ENCODE measurements at regions not wholly inside any gene's neighbourhood (a gene's known extent, or its start where the extent isn't known, plus 50 kb on each side); places are given as distances from the start of the nearest gene placed in this dataset.

DNA sequence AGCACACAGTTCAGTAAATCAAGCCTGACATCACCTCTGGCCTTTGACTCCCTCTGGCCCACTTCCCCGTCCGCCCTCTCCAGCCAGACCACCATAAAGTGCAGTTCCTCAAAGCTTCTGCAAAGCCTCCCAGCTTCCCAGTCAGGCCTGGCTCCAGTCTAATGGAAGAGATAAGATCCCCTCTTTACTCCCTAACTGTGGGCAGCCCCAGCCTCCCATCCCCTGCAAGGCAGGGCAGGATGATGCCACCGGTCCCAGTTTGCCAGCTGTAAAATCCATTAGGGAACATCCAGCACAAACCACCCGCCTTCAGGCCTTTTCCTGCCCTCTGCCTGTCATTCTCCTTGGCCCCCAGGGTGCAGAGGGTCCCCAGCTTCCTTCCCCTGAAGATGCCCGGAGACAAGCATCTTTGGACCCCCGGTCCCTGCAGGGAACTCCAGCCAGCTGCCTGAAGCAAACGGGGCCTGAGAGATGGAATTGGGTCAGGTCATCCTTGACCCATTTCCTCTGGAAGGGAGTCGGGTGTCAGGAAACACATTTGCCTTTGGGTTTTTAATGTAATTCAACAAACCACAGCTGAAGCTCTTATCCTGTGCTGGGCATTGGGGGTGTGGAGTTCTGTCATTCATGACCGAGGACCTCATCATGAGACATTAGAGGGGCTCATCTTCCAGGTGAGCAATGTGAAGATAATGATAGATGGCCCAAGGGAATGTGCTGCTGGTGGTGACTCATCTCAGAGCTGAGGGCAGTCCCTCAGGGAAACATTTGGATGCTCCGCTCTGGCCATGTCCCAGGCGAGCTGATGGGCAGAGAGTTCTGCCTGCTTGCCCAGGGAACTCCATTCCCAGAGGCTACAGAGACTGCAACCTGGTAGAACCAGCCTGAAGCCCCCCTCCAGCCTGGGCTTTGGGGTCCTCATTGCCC, 93.8 kb upstream of the CLMN start:
- H3K9me3 ChIP-seq (ENCODE audit: control insufficient read depth, low read length), result no peaks in the 10 kb centered on the region
- no peaks in the 10 kb centered on the region for H3K27me3 ChIP-seq (ENCODE audit: control insufficient read depth in 1 of 2, insufficient read depth in 2 of 2, low read length in 1 of 2)
- H3K27ac ChIP-seq (ENCODE audit: low read depth in 1 of 2, low read length in 2 of 2), result no peak overlapping the region
- ATAC-seq (ENCODE audit: low FRiP score), result no peak
- no peak overlapping the region for H3K4me3 ChIP-seq (ENCODE audit: low read length in 2 of 2)
- H3K4me1 ChIP-seq (ENCODE audit: control insufficient read depth in 1 of 2, insufficient read depth in 2 of 2, low read length in 2 of 2), result no peaks in the 10 kb centered on the region
- peaks cover 3% of the 10 kb centered on the region in 2 donors for H3K36me3 ChIP-seq (ENCODE audit: control insufficient read depth in 1 of 2, insufficient read depth in 2 of 2, low read length in 1 of 2)
- DNase-seq, result no peak
- intact Hi-C loops (cut with DNase I), result no loop called here
- 91 to 92% methylated on average over 11 of the region's 11 CpGs for WGBS, 2 donors

DNA sequence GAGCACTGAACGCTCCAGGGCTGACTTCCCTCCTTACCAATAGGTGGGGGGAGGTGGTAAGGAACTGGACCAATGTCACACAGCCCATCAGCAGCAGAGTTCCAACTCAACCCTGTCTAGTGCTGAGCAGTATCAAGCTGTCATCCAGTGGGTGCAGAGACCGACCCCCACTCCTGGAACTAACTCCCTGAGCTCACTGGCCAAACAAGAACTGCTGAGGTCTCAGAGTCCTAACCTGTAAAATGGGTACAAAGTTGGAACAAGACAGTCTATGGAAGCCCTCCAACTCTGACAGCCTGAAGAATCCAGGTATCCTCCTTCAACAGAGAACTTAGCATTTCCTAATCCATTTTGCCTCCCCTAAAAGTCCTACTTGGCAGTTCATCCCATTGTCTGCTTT, 91.1 kb upstream of the CLMN start:
- 50 to 77% methylated on average over 2 of the region's 2 CpGs for WGBS, 2 donors
- no peaks in the 10 kb centered on the region for H3K36me3 ChIP-seq (ENCODE audit: control insufficient read depth in 1 of 2, insufficient read depth in 2 of 2, low read length in 1 of 2)
- H3K9me3 ChIP-seq (ENCODE audit: control insufficient read depth, low read length), result no peaks in the 10 kb centered on the region
- H3K27ac ChIP-seq (ENCODE audit: low read depth in 1 of 2, low read length in 2 of 2), result peak overlapping the region in 1 of 2 donors; percentile 2
- H3K27me3 ChIP-seq (ENCODE audit: control insufficient read depth in 1 of 2, insufficient read depth in 2 of 2, low read length in 1 of 2), result no peaks in the 10 kb centered on the region
- DNase-seq (no peak), ATAC-seq (ENCODE audit: low FRiP score) (no peak)
- H3K4me1 ChIP-seq (ENCODE audit: control insufficient read depth in 1 of 2, insufficient read depth in 2 of 2, low read length in 2 of 2), result no peaks in the 10 kb centered on the region
- intact Hi-C loops (cut with DNase I), result no loop called here
- H3K4me3 ChIP-seq (ENCODE audit: low read length in 2 of 2), result no peak overlapping the region

DNA sequence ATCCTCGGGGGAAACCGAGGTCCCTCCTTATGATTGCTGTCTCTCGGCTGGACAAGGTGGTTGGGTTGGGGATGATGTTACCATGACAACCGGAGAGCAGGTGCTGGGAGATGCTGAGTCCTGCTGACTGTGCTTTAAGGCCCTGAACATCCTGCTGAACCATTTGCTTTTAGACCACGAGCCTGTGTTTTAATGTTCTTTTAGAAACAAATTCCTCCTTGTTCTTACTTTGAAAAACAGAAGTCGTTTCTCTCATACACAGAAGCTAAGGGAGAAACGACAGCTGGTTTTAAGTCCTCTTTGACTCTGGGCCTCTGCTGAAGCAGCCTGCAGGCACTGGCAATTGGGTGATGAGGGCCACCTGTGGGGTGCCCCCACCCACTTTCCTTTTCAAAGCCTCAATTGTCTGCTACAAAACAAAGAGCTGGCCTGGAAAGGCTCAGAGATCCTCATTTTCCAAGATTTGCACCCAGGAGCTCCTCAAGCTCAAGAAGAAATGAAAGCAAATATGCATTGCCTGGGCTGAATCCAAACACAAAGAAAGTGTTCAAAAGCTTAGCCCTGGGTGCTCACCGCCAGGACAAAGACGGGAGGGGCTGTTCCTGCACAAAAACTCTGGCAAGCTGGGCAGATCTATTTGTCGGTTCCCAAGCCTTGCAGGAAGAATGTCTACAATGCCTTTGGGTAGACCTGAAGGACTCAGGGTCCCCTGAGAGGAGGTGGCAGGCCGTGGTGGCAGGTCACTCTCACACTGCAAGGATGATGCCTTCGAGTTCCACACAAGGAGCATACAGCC, 90.0 kb upstream of the CLMN start:
- Histone ChIP-seq H3K27me3 (ENCODE audit: control insufficient read depth in 1 of 2, insufficient read depth in 2 of 2, low read length in 1 of 2) (no peaks in the 10 kb centered on the region), H3K4me1 (ENCODE audit: control insufficient read depth in 1 of 2, insufficient read depth in 2 of 2, low read length in 2 of 2) (no peaks in the 10 kb centered on the region), H3K4me3 (ENCODE audit: low read length in 2 of 2) (no peak overlapping the region), H3K36me3 (ENCODE audit: control insufficient read depth in 1 of 2, insufficient read depth in 2 of 2, low read length in 1 of 2) (no peaks in the 10 kb centered on the region), H3K9me3 (ENCODE audit: control insufficient read depth, low read length) (no peaks in the 10 kb centered on the region), H3K27ac (ENCODE audit: low read depth in 1 of 2, low read length in 2 of 2) (peak overlapping the region; percentile 38 to 76)
- ATAC-seq (ENCODE audit: low FRiP score), result no peak
- DNase-seq, result no peak
- intact Hi-C loops (cut with DNase I), result no loop called here
- WGBS, 2 donors, result 41 to 42% methylated on average over 12 of the region's 12 CpGs

DNA sequence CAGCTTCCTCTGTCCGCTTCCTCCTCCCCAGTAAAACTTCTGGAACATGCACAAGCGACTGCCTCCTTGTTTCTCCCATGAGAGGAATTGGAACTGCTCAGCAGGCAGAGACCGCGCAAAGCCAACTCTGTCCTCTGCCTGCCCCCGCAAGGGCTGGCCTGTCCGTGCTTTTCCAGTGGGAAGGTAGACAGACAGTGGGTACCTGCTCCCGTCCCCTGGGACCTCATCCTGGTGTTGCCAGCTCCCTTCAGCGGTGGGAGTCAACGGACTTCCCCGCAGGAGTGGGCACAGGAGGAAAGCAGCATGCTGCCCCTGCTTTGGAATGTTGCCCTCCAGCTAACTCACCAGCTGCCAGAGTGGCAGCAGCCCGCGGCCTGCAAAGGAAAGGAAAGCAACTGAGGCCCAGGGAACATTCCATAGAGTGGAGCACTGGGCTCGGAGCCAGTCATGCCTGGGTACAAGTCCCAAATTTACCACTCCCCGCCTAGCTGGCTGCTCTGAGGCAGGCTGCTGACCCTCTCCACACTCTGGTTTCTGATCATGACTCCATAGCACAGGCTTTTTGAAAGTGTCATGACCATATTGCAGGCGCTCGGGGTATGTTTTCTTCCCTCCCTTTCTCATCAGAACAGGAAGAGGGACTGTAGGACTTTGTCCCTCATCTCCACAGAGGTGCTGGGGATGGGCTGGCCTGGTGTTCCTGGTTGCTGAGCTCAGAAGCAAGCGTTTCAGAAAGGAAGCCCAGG, 89.2 kb upstream of the CLMN start:
- Histone ChIP-seq H3K4me3 (ENCODE audit: low read length in 2 of 2) (no peak overlapping the region), H3K36me3 (ENCODE audit: control insufficient read depth in 1 of 2, insufficient read depth in 2 of 2, low read length in 1 of 2) (no peaks in the 10 kb centered on the region), H3K27me3 (ENCODE audit: control insufficient read depth in 1 of 2, insufficient read depth in 2 of 2, low read length in 1 of 2) (no peaks in the 10 kb centered on the region), H3K27ac (ENCODE audit: low read depth in 1 of 2, low read length in 2 of 2) (peak overlapping the region in 1 of 2 donors; percentile 76), H3K4me1 (ENCODE audit: control insufficient read depth in 1 of 2, insufficient read depth in 2 of 2, low read length in 2 of 2) (no peaks in the 10 kb centered on the region), H3K9me3 (ENCODE audit: control insufficient read depth, low read length) (no peaks in the 10 kb centered on the region)
- DNase-seq, result peak; percentile 63 to 82
- WGBS, 2 donors, result 7 to 12% methylated on average over 17 of the region's 17 CpGs
- intact Hi-C loops (cut with DNase I), result no loop called here
- peak; percentile 69 for ATAC-seq (ENCODE audit: low FRiP score)

DNA sequence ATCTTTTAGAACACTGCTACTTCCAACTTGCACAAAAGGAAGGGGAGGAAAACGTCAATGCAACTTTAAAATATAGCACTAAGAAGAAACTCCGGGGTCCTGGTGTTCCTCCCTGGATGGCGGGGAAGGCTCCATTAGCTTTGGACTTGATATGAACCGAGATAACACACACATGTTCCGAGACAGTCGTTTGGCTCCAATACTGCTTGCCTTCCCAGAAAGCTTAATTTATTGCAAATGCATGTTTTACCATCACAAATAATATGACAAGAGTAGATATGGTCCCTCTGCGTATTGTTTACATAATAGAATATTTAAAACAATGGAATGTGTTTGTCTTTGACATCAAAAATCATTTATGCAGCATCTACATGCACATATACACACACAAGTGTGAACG, 87.6 kb upstream of the CLMN start:
- no peaks in the 10 kb centered on the region for H3K9me3 ChIP-seq (ENCODE audit: control insufficient read depth, low read length)
- intact Hi-C loops (cut with DNase I), result no loop called here
- H3K4me1 ChIP-seq (ENCODE audit: control insufficient read depth in 1 of 2, insufficient read depth in 2 of 2, low read length in 2 of 2), result no peaks in the 10 kb centered on the region
- H3K27ac ChIP-seq (ENCODE audit: low read depth in 1 of 2, low read length in 2 of 2), result no peak overlapping the region
- no peak for ATAC-seq (ENCODE audit: low FRiP score)
- H3K27me3 ChIP-seq (ENCODE audit: control insufficient read depth in 1 of 2, insufficient read depth in 2 of 2, low read length in 1 of 2), result no peaks in the 10 kb centered on the region
- H3K4me3 ChIP-seq (ENCODE audit: low read length in 2 of 2), result no peak overlapping the region
- no peak for DNase-seq
- H3K36me3 ChIP-seq (ENCODE audit: control insufficient read depth in 1 of 2, insufficient read depth in 2 of 2, low read length in 1 of 2), result no peaks in the 10 kb centered on the region
- WGBS, 2 donors, result 84 to 85% methylated on average over 8 of the region's 8 CpGs

DNA sequence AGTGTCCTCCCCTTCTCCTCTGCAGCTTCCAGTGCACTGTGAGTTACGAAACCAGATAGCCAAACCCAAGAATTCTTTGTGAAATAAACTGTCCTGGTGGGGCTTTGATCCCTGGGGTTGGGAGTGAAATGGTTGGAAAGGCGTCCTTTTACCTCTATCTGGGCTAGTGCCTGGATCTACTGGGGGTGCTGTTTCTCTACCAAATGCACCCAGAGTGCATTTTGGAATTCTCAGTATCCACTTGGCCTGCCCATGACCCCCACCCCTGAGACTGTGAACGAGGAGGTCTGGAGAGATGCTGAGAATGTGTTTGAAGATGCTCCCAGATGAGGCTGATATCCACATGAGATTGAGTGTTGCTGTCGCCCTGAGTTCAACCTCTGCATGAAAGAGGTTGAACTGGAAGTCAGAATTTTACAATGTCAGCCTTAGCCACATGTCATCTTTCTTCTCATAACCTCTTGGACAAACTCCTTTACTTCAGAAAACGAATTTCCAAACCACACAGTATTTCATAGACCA, 87.1 kb upstream of the CLMN start:
- Histone ChIP-seq H3K9me3 (ENCODE audit: control insufficient read depth, low read length) (no peaks in the 10 kb centered on the region), H3K4me1 (ENCODE audit: control insufficient read depth in 1 of 2, insufficient read depth in 2 of 2, low read length in 2 of 2) (no peaks in the 10 kb centered on the region), H3K4me3 (ENCODE audit: low read length in 2 of 2) (no peak overlapping the region), H3K36me3 (ENCODE audit: control insufficient read depth in 1 of 2, insufficient read depth in 2 of 2, low read length in 1 of 2) (no peaks in the 10 kb centered on the region), H3K27me3 (ENCODE audit: control insufficient read depth in 1 of 2, insufficient read depth in 2 of 2, low read length in 1 of 2) (no peaks in the 10 kb centered on the region), H3K27ac (ENCODE audit: low read depth in 1 of 2, low read length in 2 of 2) (no peak overlapping the region)
- no peak for ATAC-seq (ENCODE audit: low FRiP score)
- no peak for DNase-seq
- intact Hi-C loops (cut with DNase I), result no loop called here
- 77 to 83% methylated on average over 5 of the region's 5 CpGs for WGBS, 2 donors

DNA sequence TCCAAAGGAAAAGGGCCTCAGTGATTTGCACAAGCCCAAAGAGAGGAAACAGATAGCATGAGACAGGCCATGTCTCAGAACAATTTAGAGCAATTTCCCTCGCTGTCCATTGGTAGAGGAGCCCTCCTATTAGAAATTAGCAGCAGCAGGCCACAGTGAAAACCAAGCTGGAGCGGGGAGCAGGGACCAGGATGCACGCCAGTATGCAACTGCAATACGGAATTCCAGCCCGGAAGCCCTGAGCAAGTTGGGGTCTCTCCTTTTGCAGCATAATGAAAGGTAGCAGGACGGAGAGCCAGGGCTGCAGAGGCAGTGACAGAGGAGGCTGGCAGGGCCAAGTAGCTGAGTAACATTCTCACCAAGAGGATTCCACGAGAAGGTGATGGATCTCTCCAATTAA, 84.9 kb upstream of the CLMN start:
- Histone ChIP-seq H3K27ac (ENCODE audit: low read depth in 1 of 2, low read length in 2 of 2) (no peak overlapping the region), H3K4me1 (ENCODE audit: control insufficient read depth in 1 of 2, insufficient read depth in 2 of 2, low read length in 2 of 2) (no peaks in the 10 kb centered on the region), H3K27me3 (ENCODE audit: control insufficient read depth in 1 of 2, insufficient read depth in 2 of 2, low read length in 1 of 2) (no peaks in the 10 kb centered on the region), H3K36me3 (ENCODE audit: control insufficient read depth in 1 of 2, insufficient read depth in 2 of 2, low read length in 1 of 2) (no peaks in the 10 kb centered on the region), H3K4me3 (ENCODE audit: low read length in 2 of 2) (no peak overlapping the region), H3K9me3 (ENCODE audit: control insufficient read depth, low read length) (no peaks in the 10 kb centered on the region)
- ATAC-seq (ENCODE audit: low FRiP score) (no peak), DNase-seq (no peak)
- intact Hi-C loops (cut with DNase I), result no loop called here
- WGBS, 2 donors, result 88 to 89% methylated on average over 7 of the region's 7 CpGs

DNA sequence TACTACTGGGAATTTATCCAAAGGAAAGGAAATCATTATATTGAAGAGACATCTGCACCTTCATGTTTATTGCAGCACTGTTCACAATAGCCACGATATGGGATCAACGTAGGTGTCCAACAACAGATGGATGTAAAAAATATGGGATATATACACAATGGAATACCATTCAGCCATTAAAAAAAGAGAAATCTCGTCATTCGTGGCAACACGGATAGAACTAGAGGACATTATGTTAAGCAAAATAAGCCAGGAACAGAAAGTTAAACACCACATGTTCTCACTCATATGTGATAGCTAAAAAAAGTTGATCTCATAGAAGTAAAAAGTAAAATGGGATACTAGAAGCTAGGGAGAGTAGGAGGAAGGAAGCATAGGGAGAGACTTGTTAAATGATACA, 82.9 kb upstream of the CLMN start:
- DNase-seq, result no peak
- H3K27me3 ChIP-seq (ENCODE audit: control insufficient read depth in 1 of 2, insufficient read depth in 2 of 2, low read length in 1 of 2), result no peaks in the 10 kb centered on the region
- no peaks in the 10 kb centered on the region for H3K36me3 ChIP-seq (ENCODE audit: control insufficient read depth in 1 of 2, insufficient read depth in 2 of 2, low read length in 1 of 2)
- H3K9me3 ChIP-seq (ENCODE audit: control insufficient read depth, low read length), result no peaks in the 10 kb centered on the region
- H3K4me3 ChIP-seq (ENCODE audit: low read length in 2 of 2), result no peak overlapping the region
- H3K4me1 ChIP-seq (ENCODE audit: control insufficient read depth in 1 of 2, insufficient read depth in 2 of 2, low read length in 2 of 2), result no peaks in the 10 kb centered on the region
- ATAC-seq (ENCODE audit: low FRiP score), result no peak
- H3K27ac ChIP-seq (ENCODE audit: low read depth in 1 of 2, low read length in 2 of 2), result no peak overlapping the region
- intact Hi-C loops (cut with DNase I), result no loop called here
- WGBS, 2 donors, result 65 to 73% methylated on average over 5 of the region's 5 CpGs

All from aorta (tissue), 5 donors.